ENCODE measurements at regions not wholly inside any gene's neighbourhood (a gene's known extent, or its start where the extent isn't known, plus 50 kb on each side); places are given as distances from the start of the nearest gene placed in this dataset.

DNA sequence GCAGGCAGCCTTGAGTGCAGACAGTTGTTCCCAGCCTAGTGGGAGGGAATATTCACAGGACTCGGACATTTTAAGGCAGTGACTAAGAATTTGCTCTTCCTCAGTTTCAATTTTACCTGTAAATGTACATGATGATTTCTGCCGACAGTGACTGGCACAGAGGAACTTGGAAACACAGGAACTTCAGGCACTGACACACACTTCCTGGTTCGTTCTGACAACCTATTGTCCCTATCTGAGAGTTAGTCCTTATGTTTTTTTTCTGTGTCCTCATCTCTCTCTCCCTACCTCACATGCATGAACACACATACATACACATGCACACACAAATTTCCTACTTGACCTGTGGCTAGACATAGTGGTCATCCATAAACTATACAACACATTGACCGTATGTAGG lies 89.4 kb upstream of the CD180 start:
- TF ChIP-seq POLR2AphosphoS5 (IDR thresholded peaks at IDR 0.05) (no peak), CTCF (IDR thresholded peaks at IDR 0.05) (no peak)

All from stomach (tissue), 4 donors.